A673 (cell line): ENCODE measurements at regions not wholly inside any gene's neighbourhood (a gene's known extent, or its start where the extent isn't known, plus 50 kb on each side); places are given as distances from the start of the nearest gene placed in this dataset.

ENCODE experiments used
- CTCF ChIP-seq: fragments of 300-800, 200-600 bp; sonication (generic); conservative IDR thresholded peaks from 2 replicates; pipeline ENCODE4 v1.5.1; 2017; ENCODE audit warnings: low read depth, mild to moderate bottlenecking, antibody characterized with exemption, low read length, moderate library complexity, mixed read lengths
- EZH2 ChIP-seq: fragments of 200-600 bp; sonication (generic); IDR thresholded peaks from 2 replicates; pipeline ENCODE4 v1.6.1; 2017; ENCODE audit warnings: borderline replicate concordance, low read depth, mild to moderate bottlenecking, mixed read lengths, antibody characterized with exemption, low read length; ENCODE audit not compliant: poor library complexity, severe bottlenecking

- TF ChIP-seq CTCF (no peak), EZH2 (no peak)
These were observed 232.8 kb upstream of the FBXO33 start for GRCh38 chr14:39665075-39665475.
